ENCODE measurements at regions not wholly inside any gene's neighbourhood (a gene's known extent, or its start where the extent isn't known, plus 50 kb on each side); places are given as distances from the start of the nearest gene placed in this dataset.
"Not testable (repeated sequence)": the region's sequence is repeated elsewhere in the genome, so short reads cannot be mapped to it uniquely, and the experiment has no call there.

DNA sequence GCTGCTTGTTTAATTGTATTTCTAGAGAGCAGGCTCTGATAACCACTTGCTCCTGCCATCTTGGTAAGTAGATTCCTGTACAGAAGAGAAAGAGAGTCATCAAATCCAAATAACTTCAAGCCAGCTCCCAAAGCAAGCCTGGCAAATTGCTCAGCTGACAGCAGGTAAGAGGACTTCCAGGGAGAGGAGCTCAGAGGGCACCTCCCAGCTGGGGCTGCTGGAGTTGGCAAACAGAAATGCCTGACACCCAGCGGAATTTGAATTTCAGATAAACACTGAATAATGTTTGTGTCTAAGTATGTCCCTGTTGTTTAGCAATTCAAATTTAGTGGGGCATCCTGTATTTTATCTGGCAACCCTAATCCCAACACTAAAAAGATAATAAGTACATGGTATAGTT lies 86.2 kb downstream of the MYL12B start:
- DNase-seq: no peak
- no peak overlapping the region for H3K27ac Mint-ChIP-seq
- no peak overlapping the region for H3K4me3 Mint-ChIP-seq
- no peaks in the 10 kb centered on the region for H3K9me3 Mint-ChIP-seq
- no peaks in the 10 kb centered on the region for H3K36me3 Mint-ChIP-seq
- CTCF ChIA-PET: no interaction called here
- peaks cover 4% of the 10 kb centered on the region for H3K27me3 Mint-ChIP-seq
- no peaks in the 10 kb centered on the region for H3K4me1 Mint-ChIP-seq

DNA sequence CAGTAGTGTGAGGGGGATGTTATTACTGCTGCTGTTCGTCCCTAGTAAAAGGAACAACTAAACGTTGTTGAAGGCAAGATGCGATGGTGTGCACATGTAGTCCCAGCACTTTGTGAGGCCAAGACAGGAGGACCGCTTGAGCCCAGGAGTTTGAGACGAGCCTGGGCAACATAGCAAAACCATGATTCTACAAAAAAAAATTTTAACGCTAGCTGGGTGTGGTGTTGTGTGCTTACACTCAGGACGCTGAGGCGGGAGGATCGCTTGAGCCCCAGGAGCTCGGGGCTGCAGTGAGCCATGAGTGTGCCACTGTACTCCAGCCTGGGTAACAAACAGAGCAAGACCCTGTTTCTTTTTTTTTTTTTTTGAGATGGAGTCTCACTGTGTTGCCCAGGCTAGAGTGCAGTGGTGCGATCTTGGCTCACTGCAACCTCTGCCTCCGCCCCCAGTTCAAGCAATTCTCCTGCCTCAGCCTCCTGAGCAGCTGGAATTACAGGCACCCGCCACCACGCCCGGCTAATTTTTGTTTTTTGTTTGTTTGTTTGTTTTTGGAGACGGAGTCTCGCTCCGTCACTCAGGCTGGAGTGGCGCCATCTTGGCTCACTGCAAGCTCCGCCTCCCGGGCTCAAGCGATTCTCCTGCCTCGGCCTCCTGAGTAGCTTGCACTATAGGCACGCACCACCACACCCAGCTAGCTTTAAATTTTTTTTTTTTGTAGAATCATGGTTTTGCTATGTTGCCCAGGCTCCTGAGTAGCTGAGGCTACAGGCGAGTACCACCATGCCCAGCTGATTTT lies 87.3 kb downstream of the MYL12B start:
- CTCF ChIA-PET: interaction anchor here (1.1 kb wide), 1 partner anchor 67 kb away, joined by 3 read pairs; no protein-coding TSS in a partner anchor
- not testable (repeated sequence) for H3K27ac Mint-ChIP-seq, H3K36me3 Mint-ChIP-seq, DNase-seq, H3K9me3 Mint-ChIP-seq, H3K4me1 Mint-ChIP-seq, H3K4me3 Mint-ChIP-seq, H3K27me3 Mint-ChIP-seq

DNA sequence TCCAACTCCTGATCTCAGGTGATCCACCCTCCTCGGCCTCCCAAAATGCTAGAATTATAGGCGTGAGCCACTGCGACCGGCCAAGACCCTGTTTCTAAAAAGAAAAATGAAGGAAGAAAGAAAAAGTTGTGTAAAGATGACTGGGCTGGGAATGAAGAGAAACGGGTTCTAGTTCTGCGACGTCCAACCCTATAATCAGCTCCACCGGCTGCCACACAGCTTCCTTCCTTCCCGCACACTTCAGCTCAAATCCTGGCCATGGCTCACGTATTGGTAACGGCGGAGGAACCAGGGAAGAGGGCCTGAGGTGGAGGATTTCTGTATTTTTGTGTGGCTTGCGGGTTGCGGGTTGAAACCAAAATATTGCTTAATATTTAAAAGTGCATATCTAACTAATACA lies 88.1 kb downstream of the MYL12B start:
- no peak overlapping the region for H3K4me3 Mint-ChIP-seq
- H3K27ac Mint-ChIP-seq: no peak overlapping the region
- no peaks in the 10 kb centered on the region for H3K27me3 Mint-ChIP-seq
- no peaks in the 10 kb centered on the region for H3K36me3 Mint-ChIP-seq
- H3K4me1 Mint-ChIP-seq: no peaks in the 10 kb centered on the region
- no peak for DNase-seq
- CTCF ChIA-PET: interaction anchor here (1.1 kb wide), 1 partner anchor 68 kb away, joined by 3 read pairs; no protein-coding TSS in a partner anchor
- no peaks in the 10 kb centered on the region for H3K9me3 Mint-ChIP-seq

DNA sequence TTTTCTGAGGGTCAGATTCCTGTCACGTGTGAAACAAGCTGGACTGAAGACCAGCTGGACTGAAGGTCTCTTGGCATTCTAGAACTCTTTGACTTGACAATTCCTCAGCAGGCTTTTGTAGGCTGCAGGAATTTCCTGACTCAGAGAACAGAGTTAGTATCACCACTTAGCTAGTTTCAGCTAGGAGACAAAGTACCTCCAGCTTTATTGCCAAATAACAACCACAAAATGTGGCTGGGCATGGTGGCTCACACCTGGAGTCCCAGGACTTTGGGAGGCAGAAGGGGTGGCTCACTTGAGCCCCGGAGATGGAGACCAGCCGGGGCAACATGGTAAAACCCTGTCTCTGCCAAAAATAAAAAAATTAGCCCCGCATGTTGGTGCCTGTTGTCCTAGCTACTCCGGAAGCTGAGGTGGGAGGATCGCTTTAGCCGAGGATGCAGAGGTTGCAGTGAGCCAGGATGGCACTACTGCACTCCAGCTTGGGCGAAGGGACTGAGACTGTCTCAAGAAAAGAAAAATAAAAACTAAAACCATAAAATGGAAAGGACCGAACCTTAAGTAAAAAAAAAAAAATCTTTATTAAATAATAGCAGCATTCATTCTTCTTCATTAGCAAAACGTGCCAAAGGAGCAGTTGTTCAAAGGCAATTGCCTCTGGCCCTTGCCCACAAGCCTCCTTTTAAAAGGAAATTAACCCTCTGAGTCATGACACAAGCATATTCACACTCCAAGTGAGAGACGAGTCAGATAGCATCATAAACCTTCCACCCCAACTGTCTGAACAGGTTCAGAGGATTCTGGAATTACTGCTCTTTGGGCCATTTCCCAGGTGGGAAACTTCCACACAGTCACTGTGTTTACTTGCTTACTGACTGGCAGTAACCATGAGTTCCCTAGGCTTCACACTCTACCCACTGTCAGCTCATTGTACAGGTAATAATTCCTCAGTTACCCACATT lies 88.9 kb downstream of the MYL12B start:
- H3K9me3 Mint-ChIP-seq: no peaks in the 10 kb centered on the region
- no peak for DNase-seq
- H3K4me1 Mint-ChIP-seq: peaks cover 2% of the 10 kb centered on the region
- no peaks in the 10 kb centered on the region for H3K36me3 Mint-ChIP-seq
- H3K4me3 Mint-ChIP-seq: no peak overlapping the region
- CTCF ChIA-PET: no interaction called here
- no peak overlapping the region for H3K27ac Mint-ChIP-seq
- no peaks in the 10 kb centered on the region for H3K27me3 Mint-ChIP-seq

DNA sequence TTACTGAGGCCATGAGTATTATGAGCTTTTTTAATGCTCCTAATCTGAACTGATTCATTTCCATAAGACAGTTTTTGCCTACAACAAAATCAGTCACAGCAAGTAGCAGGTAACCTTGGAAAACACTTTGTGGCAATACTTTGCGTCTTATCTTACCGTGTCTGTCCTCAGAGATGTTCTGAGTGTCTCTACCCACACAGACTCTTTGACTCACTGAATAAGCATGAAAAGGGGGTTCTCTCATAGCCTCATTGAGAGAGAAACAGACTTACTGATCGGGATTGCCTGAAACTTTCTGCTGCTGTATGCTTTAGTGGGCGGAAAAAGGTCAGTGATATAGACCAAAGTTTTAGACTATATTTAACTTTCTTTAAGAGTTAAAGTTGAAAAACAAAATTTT lies 92.6 kb downstream of the MYL12B start:
- CTCF ChIA-PET: no interaction called here
- no peaks in the 10 kb centered on the region for H3K9me3 Mint-ChIP-seq
- H3K27me3 Mint-ChIP-seq: peaks cover 4% of the 10 kb centered on the region
- no peak overlapping the region for H3K27ac Mint-ChIP-seq
- no peak overlapping the region for H3K4me3 Mint-ChIP-seq
- peaks cover 10% of the 10 kb centered on the region for H3K4me1 Mint-ChIP-seq
- DNase-seq: no peak
- no peaks in the 10 kb centered on the region for H3K36me3 Mint-ChIP-seq

DNA sequence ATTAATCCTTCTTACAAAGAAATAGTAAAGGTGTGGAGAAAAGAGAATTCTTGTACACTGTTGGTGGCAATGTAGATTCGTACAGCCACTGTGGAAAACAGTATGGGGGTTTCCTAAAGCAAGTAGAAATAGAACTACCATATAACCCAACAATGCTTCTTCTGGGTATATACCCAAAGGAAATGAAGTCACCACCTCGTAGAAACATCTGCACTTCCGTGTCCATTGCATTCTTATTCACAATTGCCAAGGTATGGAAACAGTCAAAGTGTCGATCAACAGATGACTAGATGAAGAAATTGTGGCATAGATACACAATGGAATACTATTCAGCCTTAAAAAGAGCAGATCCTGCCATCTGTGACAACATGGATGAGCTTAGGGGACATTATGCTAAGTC lies 93.4 kb upstream of the TGIF1 start:
- H3K4me3 Mint-ChIP-seq: no peak overlapping the region
- no peak for DNase-seq
- H3K4me1 Mint-ChIP-seq: peaks cover 10% of the 10 kb centered on the region
- no peaks in the 10 kb centered on the region for H3K36me3 Mint-ChIP-seq
- CTCF ChIA-PET: interaction anchor here (1.1 kb wide), 1 partner anchor 309 kb away, joined by 3 read pairs; no protein-coding TSS in a partner anchor
- H3K9me3 Mint-ChIP-seq: no peaks in the 10 kb centered on the region
- H3K27ac Mint-ChIP-seq: no peak overlapping the region
- H3K27me3 Mint-ChIP-seq: peaks cover 4% of the 10 kb centered on the region

DNA sequence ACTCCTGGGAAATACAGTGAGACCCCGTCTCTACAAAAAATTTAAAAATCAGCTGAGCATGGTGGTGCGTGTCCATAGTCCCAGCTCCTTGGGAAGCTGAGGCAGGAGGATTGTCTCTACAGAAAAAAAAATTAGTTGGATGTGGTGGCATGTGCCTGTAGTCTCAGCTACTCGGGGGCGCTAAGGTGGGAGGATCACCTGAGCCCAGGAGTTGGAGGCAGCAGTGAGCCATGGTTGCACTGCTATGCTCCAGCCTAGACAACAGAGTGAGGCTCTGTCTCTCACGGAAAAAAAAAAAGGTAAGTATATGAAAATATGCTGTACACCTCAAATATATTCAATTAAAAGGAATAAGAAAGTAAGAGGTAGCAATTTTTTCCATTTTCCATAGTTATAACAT lies 92.5 kb upstream of the TGIF1 start:
- CTCF ChIA-PET: no interaction called here
- Mint-ChIP-seq H3K36me3 (no peaks in the 10 kb centered on the region), H3K4me1 (peaks cover 10% of the 10 kb centered on the region), H3K4me3 (no peak overlapping the region), H3K9me3 (no peaks in the 10 kb centered on the region), H3K27ac (no peak overlapping the region), H3K27me3 (peaks cover 4% of the 10 kb centered on the region)
- no peak for DNase-seq

DNA sequence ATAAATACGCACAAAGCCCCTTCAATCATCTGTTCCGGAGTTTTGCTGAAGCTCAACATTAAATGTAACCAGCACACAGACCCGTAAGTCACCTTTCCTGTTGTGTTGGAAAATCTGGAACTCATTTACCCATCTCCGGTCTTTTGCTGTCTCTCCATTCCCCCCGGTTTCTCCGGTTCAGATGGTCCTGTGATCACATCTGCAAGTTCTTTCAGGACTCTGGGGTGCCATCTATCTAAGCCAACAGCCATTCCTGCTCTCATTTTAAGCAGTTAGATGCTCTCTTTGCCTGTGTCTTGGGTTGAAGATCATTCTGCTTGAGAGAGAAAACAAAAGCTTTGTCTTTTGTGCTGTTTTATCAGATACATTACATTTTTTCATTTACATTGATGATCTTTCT lies 91.7 kb upstream of the TGIF1 start:
- peaks cover 10% of the 10 kb centered on the region for H3K4me1 Mint-ChIP-seq
- H3K36me3 Mint-ChIP-seq: no peaks in the 10 kb centered on the region
- CTCF ChIA-PET: no interaction called here
- no peak overlapping the region for H3K4me3 Mint-ChIP-seq
- no peak overlapping the region for H3K27ac Mint-ChIP-seq
- H3K9me3 Mint-ChIP-seq: no peaks in the 10 kb centered on the region
- DNase-seq: no peak
- H3K27me3 Mint-ChIP-seq: peaks cover 4% of the 10 kb centered on the region

DNA sequence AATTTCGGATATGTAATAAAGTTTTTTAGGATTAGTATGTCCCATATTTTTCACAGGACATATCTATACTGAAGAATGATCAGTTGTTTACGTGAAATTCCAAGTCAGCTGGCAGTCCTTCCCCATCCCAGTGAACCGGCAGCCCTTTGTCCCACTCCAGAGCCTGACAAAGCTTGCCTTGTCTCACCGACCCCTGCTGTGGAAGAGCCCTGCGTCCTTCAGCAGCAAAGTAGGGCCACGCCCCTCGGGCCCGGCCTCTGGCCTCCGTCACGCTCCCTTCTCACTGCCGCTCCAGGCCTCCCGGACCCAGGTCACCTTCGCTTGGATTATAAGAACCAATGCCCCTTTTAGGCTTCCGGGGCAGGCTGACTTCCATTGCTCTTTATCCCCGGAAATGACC lies 89.8 kb upstream of the TGIF1 start:
- no peaks in the 10 kb centered on the region for H3K36me3 Mint-ChIP-seq
- H3K4me1 Mint-ChIP-seq: peaks cover 10% of the 10 kb centered on the region
- H3K4me3 Mint-ChIP-seq: no peak overlapping the region
- H3K9me3 Mint-ChIP-seq: no peaks in the 10 kb centered on the region
- H3K27ac Mint-ChIP-seq: no peak overlapping the region
- DNase-seq: no peak
- CTCF ChIA-PET: no interaction called here
- H3K27me3 Mint-ChIP-seq: peaks cover 4% of the 10 kb centered on the region

DNA sequence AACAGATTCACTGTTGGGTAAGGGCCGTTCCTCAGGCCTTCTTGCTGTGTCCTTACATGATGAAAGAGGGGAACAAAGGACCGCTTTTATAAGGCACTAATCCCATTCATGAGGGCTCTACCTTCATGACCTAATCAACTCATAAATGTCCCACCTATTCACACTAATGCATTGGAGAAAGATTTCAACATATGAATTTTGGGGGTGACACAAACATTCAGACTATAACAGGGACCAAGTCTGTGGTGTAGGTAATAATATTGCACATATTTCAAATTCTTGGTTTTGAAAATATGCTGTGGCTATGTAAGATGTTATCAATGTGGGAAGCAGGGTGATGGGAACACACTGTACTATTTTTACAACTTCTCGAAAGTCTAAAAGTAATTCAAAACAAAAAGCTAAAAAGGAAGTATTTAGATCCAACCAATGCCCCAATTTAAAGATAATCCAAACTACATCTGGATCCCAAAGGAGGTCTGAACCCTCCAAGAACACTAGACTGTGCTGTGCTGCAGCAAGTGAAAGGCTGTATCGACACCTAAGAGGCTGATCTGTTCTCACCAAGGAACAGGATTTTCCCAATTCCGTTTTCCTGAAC lies 82.4 kb upstream of the TGIF1 start:
- CTCF ChIA-PET: no interaction called here
- Mint-ChIP-seq H3K4me3 (no peak overlapping the region), H3K4me1 (no peaks in the 10 kb centered on the region), H3K27me3 (peaks cover 8% of the 10 kb centered on the region), H3K27ac (no peak overlapping the region), H3K9me3 (no peaks in the 10 kb centered on the region), H3K36me3 (no peaks in the 10 kb centered on the region)
- DNase-seq: no peak

DNA sequence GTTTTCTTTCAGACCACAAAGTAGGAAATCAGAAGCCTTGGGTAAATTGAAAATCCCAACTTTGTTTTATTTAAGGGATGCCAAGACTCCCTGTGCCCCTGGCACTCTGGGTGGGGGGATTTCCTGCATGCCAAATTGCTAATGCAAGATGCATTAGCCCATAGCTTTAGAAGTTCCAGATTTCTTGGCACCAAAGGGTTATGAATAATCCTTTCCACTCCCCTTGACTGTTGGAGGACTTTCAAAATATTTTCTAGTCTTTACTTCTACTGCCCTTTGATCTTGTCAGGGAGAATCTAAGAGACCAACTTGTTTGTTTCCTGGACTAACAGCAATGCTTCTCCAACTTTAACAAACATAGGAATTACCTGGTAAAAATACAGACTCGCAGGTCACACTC lies 81.8 kb upstream of the TGIF1 start:
- CTCF ChIA-PET: no interaction called here
- DNase-seq: no peak
- Mint-ChIP-seq H3K36me3 (no peaks in the 10 kb centered on the region), H3K4me3 (no peak overlapping the region), H3K9me3 (no peaks in the 10 kb centered on the region), H3K27ac (no peak overlapping the region), H3K4me1 (no peaks in the 10 kb centered on the region), H3K27me3 (peaks cover 8% of the 10 kb centered on the region)

DNA sequence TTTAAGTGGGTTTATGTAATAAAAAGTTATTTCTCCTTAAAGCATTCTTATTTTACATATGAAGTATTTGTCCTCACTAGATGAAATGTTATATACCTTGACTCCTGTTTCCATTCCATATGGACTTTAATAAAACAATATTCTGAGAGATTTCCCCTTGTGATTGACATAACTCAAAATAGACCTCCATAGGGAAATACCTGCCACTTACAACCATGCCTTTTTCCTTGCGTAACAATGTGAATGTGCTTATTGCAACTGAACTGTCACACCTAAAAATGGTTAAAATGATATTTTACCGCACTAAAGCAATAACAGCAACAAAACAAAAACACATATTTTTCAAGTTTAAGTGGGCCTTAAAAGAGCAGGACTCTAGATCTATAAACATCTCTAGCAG lies 70.3 kb upstream of the TGIF1 start:
- no peaks in the 10 kb centered on the region for H3K36me3 Mint-ChIP-seq
- no peaks in the 10 kb centered on the region for H3K4me1 Mint-ChIP-seq
- no peak overlapping the region for H3K4me3 Mint-ChIP-seq
- H3K27me3 Mint-ChIP-seq: peaks cover 3% of the 10 kb centered on the region
- CTCF ChIA-PET: interaction anchor here (0.8 to 1.5 kb wide), 3 partner anchors 74 to 224 kb away, joined by 3 to 5 read pairs (median 5); no protein-coding TSS in a partner anchor
- H3K27ac Mint-ChIP-seq: no peak overlapping the region
- DNase-seq: no peak
- no peaks in the 10 kb centered on the region for H3K9me3 Mint-ChIP-seq

DNA sequence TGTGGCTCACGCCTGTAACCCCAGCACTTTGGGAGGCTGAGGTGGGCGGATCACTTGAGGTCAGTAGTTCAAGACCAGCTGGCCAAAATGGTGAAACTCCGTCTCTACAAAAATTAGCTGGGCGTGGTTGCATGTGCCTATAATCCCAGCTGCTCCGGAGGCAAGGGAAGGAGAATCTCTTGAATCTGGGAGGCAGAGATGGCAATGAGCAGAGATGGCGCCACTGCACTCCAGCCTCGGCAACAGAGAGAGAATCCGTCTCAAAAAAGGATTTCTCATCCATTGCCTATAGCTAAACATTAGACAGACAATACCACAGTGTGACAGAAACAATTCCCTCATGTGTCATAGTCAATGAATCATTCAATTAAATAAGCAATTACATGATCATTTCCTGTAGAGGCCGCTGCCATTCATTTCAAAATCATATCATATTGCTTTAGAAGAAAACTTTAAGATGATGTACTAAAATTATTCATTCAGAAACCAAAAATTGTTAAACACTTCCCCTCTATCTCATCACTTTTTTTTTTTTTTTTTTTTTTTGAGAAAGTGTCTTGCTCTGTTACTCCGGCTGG lies 69.5 kb upstream of the TGIF1 start:
- no peaks in the 10 kb centered on the region for H3K4me1 Mint-ChIP-seq
- DNase-seq: no peak
- CTCF ChIA-PET: interaction anchor here (0.8 to 1.5 kb wide), 3 partner anchors 74 to 223 kb away, joined by 3 to 5 read pairs (median 5); no protein-coding TSS in a partner anchor
- no peak overlapping the region for H3K27ac Mint-ChIP-seq
- H3K9me3 Mint-ChIP-seq: no peaks in the 10 kb centered on the region
- no peaks in the 10 kb centered on the region for H3K36me3 Mint-ChIP-seq
- H3K27me3 Mint-ChIP-seq: peaks cover 3% of the 10 kb centered on the region
- H3K4me3 Mint-ChIP-seq: no peak overlapping the region

DNA sequence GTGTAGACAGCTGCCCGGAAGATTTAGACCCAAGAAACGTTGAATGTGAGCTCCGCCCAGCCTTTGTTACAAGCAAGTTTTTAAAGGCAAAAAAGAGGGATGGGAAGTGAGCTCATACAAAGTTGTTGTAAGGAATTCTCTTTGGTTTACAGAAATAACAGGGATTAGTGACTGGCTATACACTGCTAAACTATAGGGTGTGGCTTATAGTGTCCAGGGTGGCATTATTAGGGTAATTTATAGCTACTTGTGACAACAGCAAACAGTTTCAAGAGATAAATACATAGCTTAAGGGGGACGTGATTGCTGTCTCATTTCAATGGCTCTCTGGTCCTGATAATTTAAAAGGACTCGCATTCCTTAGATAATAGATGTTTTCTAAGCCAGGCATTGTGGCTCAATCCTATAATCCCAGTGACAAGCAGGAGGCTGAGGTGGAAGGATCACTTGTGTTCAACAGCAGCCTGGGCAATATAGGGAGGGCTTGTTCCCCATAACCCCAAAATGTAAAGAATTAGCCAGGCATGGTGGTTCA lies 66.5 kb upstream of the TGIF1 start:
- Mint-ChIP-seq H3K27me3 (no peaks in the 10 kb centered on the region), H3K36me3 (no peaks in the 10 kb centered on the region), H3K27ac (no peak overlapping the region), H3K4me1 (no peaks in the 10 kb centered on the region), H3K4me3 (no peak overlapping the region), H3K9me3 (no peaks in the 10 kb centered on the region)
- CTCF ChIA-PET: no interaction called here
- DNase-seq: no peak
